ENCODE measurements at regions not wholly inside any gene's neighbourhood (a gene's known extent, or its start where the extent isn't known, plus 50 kb on each side); places are given as distances from the start of the nearest gene placed in this dataset.

DNA sequence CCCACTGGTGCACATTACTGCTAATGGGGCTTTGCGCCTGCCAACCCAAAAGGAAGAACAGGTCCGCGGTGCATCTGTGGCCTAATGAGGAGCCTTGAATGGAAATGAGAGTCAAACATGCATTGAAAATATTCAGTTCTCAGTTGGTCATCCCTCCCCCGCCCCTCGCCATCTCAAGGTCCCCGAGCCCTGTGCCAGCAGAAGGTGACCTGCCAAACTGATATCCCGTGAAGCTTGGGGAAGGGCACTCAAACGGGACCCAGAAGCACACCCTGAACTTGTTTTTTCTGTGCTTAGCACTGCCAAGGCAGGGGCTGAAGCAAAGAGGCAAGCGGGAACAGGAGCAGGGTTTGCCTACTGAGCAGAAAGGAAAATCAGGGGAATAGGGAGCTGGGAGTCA is 67.9 kb upstream of the ZNF648 start:
- DNase-seq (ENCODE audit: low read depth in 1 of 2, low spot score in 1 of 2), result no peak

DNA sequence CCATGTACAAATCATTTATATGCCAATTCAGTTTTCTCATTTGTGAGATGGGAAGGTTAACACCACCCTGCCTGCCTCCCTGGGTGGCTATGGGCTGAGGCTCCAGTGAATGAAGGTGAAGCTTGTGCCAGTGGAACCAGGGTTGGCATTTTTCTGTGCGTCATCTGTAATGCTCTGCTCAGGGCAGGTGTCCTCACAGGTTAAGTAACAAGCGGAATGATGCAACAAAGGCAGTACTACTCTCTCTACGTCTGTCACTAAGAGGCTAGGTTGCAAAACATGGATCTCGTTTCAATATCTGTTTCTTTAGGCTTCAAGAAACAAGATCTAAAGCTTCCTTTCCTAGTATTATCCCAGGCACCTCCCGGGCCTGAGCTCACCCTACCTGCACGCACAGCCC is 67.0 kb upstream of the ZNF648 start:
- no peak for DNase-seq (ENCODE audit: low read depth in 1 of 2, low spot score in 1 of 2)

DNA sequence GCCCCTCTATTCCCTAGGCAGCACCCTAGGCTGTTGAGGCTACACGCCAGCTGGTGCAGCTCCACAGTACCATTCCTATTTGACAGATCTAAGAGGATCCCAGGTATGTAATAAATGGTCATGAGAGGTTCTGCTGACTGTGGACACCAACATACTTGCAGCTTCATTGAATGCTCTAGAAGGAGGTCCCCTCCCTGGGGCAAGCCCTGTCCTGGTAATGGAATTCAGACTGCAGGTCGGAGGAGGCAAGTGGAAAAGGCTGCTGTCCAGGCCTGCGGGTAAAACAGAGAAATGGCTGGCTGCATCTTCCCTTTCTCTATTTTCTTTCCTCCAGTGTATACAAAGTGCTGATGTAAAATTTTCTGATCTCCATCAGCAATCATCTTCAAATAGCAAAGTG is 66.1 kb upstream of the ZNF648 start:
- DNase-seq (ENCODE audit: low read depth in 1 of 2, low spot score in 1 of 2), result no peak

DNA sequence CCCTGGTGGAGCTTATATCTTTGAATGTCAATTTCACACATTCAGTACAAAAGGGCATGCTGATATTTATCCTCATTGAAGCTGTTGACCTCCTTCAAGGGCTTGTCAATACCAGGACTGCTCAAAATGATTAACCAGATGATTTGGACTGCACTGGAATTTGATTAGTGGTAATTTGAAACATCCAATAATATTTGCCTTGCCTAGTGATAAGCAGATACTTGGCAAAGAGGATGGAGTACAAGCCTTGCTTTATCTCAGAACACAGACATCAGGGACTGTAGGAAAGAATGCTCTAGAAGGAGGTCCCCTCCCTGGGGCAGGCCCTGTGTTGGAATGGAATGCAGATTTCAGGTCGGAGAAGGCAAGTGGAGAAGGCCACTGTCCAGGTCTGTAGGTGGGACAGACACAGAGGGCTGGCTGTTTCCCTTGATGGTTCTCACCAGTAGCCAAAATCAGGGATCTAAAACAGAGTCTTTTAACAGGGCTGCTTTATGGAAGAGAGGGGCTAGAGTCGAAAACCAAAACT is 64.8 kb upstream of the ZNF648 start:
- no peak for DNase-seq (ENCODE audit: low read depth in 1 of 2, low spot score in 1 of 2)

GRCh38 chr1:182122913-182123260 is 61.4 kb upstream of the ZNF648 start:
- no peak for DNase-seq (ENCODE audit: low read depth in 1 of 2, low spot score in 1 of 2)

GRCh38 chr1:182122256-182122912 is 60.9 kb upstream of the ZNF648 start:
- DNase-seq (ENCODE audit: low read depth in 1 of 2, low spot score in 1 of 2), result no peak

GRCh38 chr1:182121787-182122186 is 60.3 kb upstream of the ZNF648 start:
- no peak for DNase-seq (ENCODE audit: low read depth in 1 of 2, low spot score in 1 of 2)

DNA sequence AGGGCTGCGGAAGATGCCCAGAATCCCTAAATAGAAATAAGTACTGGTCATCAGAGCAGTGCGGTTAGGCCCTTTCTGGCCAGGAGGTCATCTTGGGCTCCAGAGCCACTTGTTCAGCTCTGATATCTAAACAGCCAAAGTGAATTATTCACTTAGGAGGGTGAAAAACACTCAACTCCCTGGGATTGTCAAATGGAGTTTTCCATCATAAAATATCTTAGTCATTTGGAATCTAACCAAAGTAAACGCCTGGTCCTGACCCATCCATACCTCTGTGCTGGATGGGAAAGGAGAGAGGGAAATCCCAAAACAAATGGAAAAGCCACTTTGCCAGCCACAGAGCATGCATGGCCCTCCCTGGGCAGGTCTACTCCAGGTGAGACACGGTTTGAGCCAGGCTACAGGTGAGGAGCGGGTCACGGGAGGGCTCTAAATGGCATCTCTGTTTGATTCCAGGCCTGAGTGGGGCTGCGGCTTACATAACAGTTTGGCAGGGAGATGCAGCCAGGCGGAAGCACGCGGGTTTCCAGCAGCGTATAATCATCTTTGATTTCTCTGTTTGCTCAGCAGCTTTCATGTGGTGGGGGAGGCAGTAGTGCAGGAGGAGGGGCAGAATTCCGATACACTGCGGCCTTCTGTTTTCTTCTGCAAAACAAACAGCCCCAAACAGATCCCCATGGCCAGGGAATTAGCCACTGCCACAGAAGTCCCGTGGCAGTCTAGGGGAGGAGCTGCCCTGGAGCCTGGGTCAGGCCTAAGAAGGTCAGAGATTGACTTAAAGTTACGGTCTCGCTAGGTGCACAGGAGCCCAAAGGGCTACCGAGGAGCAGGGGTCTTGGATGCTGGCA is 59.1 kb upstream of the ZNF648 start:
- DNase-seq (ENCODE audit: low read depth in 1 of 2, low spot score in 1 of 2), result no peak

GRCh38 chr1:182119631-182120030 is 58.1 kb upstream of the ZNF648 start:
- no peak for DNase-seq (ENCODE audit: low read depth in 1 of 2, low spot score in 1 of 2)

GRCh38 chr1:182118851-182119250 is 57.3 kb upstream of the ZNF648 start:
- DNase-seq (ENCODE audit: low read depth in 1 of 2, low spot score in 1 of 2), result no peak

DNA sequence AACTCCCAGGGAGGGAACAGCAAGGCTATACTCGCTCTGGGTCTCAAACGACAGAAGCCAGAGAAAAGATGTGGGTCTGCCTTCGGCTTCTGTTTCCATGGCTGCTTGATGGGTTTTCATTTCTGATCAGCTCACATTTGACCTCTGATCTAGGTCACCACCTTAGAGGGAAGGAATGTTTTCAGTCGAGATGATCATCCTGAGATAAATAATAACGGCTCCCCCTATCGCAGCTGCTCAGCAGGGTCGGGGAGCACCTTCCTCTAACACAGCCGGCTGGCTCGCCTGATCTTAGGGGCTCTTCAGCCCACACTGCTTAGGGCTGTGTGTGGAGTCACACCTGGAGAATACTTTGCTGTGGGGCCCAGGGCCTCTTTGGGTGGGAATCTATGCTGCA is 53.1 kb upstream of the ZNF648 start:
- no peak for DNase-seq (ENCODE audit: low read depth in 1 of 2, low spot score in 1 of 2)

DNA sequence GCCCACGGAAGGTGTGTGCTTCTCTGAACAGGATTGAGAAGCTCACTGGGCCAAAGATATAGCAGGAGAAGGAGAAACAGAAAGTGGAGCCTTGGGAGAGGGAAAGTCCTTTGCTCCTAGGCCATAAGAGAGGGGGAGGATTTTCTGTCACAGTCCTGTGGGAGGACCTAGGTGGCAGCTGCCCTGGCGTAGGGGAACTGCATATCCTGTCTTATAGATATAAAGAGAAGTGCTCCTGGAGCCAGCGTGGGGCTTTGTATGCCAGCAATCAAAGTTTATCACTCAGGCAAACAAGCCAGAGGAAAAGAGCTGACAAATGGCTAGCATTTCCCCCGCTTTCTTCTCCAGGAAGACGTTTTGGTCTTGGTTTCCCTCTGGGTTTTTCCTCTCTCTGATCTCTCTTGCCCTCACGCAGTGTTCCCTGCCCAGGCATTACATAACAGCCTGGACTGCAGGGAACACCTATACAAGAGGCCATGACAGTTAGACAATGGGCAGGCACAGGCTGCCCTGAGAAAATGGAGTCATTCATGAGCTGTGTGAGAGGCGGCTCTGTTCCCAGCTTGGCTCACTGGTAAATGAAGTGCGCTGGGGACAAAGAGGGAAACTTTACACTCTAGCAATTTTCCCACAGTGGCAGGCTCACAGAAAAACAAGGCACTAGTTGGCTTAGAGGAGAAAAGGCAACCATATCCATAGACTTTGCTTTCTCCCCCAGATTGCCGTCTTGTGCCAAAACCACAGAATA is 52.5 kb upstream of the ZNF648 start:
- no peak for DNase-seq (ENCODE audit: low read depth in 1 of 2, low spot score in 1 of 2)

- no peak for DNase-seq (ENCODE audit: low read depth in 1 of 2, low spot score in 1 of 2)
Observed at GRCh38 chr1:182111496-182111895, 50.0 kb upstream of the ZNF648 start.
